ENCODE measurements at regions not wholly inside any gene's neighbourhood (a gene's known extent, or its start where the extent isn't known, plus 50 kb on each side); places are given as distances from the start of the nearest gene placed in this dataset.
A peak's percentile ranks its signal among the peaks of the same experiment; 100 is the strongest.

DNA sequence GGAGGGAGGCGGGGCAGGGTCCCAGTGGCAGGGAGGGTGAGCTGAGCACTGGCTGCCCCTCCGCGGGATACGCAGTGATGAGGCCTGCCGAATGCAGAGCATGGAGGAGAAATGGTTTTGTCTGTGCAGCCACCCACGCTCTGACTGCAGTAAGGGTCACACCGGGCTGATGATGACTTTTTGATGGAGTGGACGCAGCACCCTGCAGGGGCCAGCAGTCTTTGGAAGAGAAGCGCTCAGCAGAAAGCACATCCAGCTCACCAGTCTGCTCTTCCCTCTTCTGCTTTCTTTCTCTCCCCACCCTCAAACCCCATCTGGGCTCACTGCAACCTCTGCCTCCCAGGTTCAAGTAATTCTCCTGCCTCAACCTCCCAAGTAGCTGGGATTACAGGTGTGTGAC lies 61.9 kb upstream of the ATP1A1 start:
- DNase-seq (ENCODE audit: insufficient read length, low spot score, missing footprints) = peak; percentile 66
- H2AFZ ChIP-seq (ENCODE audit: low read length) = no peak overlapping the region
- no peak overlapping the region for H3K27ac ChIP-seq (ENCODE audit: low read depth, low read length)
- H4K20me1 ChIP-seq (ENCODE audit: insufficient read depth, low read length) = no peaks in the 10 kb centered on the region
- TF ChIP-seq, protein P1, sequence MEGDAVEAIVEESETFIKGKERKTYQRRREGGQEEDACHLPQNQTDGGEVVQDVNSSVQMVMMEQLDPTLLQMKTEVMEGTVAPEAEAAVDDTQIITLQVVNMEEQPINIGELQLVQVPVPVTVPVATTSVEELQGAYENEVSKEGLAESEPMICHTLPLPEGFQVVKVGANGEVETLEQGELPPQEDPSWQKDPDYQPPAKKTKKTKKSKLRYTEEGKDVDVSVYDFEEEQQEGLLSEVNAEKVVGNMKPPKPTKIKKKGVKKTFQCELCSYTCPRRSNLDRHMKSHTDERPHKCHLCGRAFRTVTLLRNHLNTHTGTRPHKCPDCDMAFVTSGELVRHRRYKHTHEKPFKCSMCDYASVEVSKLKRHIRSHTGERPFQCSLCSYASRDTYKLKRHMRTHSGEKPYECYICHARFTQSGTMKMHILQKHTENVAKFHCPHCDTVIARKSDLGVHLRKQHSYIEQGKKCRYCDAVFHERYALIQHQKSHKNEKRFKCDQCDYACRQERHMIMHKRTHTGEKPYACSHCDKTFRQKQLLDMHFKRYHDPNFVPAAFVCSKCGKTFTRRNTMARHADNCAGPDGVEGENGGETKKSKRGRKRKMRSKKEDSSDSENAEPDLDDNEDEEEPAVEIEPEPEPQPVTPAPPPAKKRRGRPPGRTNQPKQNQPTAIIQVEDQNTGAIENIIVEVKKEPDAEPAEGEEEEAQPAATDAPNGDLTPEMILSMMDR (IDR thresholded peaks at IDR 0.05; ENCODE audit: extremely low read depth, low read depth, low read length) = no peak
- H3K4me2 ChIP-seq (ENCODE audit: insufficient read depth, low read length) = no peak overlapping the region
- H3K9me3 ChIP-seq (ENCODE audit: low read depth, low read length) = no peaks in the 10 kb centered on the region
- H3K79me2 ChIP-seq (ENCODE audit: insufficient read depth, low read length) = no peaks in the 10 kb centered on the region
- H3K27me3 ChIP-seq (ENCODE audit: insufficient read depth, low read length) = no peaks in the 10 kb centered on the region
- no peaks in the 10 kb centered on the region for H3K36me3 ChIP-seq (ENCODE audit: insufficient read depth, low read length)
- no peaks in the 10 kb centered on the region for H3K4me1 ChIP-seq (ENCODE audit: insufficient read depth, low read length)
- H3K4me3 ChIP-seq (ENCODE audit: insufficient read depth, low read length) = no peak overlapping the region

DNA sequence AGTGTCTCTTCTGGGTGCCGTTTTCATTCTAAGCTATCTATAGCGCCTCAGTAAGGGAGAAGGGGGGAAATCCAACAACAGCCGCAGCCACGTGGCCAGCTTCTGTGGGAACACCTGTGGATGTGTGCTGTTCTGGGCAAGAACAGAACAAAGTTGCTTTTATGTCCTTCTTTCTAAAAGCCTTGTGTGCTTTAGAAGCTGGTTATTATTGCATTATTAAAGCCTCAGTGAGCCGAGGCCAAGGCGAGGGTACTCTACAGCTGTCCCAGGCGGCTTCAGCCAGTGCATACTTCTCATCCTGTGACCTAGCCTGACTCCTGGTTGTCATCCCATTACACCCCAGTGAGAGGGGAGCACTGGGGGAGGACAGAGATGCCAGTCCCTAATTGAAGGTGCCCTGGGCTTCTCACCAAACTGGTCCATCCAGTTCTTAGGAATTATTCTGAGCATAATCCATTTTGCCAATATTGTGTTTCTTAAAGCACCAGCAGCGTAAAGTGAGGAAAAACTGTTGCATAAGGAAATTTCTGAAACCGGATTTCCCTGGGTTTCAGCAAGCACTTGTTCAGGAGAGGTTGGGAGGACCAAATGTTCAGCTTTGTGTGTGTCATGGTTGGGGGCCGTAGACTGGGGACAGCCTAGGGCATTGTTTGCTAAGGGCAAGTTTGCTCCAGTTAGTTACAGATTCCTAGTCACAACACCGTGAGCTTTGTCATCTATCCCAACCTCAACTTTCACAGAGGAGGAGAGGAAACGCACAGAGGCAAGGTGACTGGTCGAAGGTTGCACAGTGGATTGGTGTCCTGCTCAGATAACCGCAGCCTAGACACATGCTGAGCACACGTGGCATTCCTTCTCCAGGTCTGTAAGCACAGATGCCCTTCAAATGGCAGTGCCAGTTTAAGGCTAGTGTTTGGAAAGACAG lies 61.0 kb upstream of the ATP1A1 start:
- Histone ChIP-seq H3K4me2 (ENCODE audit: insufficient read depth, low read length) (no peak overlapping the region), H3K9me3 (ENCODE audit: low read depth, low read length) (no peaks in the 10 kb centered on the region), H3K27ac (ENCODE audit: low read depth, low read length) (no peak overlapping the region), H2AFZ (ENCODE audit: low read length) (no peak overlapping the region), H3K79me2 (ENCODE audit: insufficient read depth, low read length) (no peaks in the 10 kb centered on the region), H3K4me3 (ENCODE audit: insufficient read depth, low read length) (no peak overlapping the region), H3K4me1 (ENCODE audit: insufficient read depth, low read length) (no peaks in the 10 kb centered on the region), H4K20me1 (ENCODE audit: insufficient read depth, low read length) (no peaks in the 10 kb centered on the region), H3K36me3 (ENCODE audit: insufficient read depth, low read length) (no peaks in the 10 kb centered on the region), H3K27me3 (ENCODE audit: insufficient read depth, low read length) (no peaks in the 10 kb centered on the region)
- TF ChIP-seq, protein P1 (IDR thresholded peaks at IDR 0.05; ENCODE audit: extremely low read depth, low read depth, low read length) = no peak
- DNase-seq (ENCODE audit: insufficient read length, low spot score, missing footprints) = no peak

DNA sequence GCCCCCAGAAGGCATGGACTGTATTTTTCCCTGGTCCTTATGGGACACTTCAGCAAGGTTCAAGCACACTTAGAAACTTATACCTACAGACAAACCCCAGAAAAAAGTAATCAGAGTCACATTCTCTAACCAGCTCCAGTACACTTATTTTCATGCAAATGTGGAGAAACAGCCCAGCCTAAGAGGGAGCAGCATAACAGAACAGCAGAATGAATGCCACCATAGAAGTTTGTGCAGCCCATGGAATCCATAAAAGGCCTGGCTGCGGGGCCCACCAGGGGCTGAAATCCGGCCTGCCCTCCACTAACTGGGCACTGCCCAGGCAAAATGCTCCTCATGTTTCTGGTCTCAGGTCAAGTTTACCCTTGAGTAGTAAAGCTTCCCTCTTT lies 60.4 kb upstream of the ATP1A1 start:
- no peaks in the 10 kb centered on the region for H3K79me2 ChIP-seq (ENCODE audit: insufficient read depth, low read length)
- TF ChIP-seq, protein P1 (IDR thresholded peaks at IDR 0.05; ENCODE audit: extremely low read depth, low read depth, low read length) = no peak

DNA sequence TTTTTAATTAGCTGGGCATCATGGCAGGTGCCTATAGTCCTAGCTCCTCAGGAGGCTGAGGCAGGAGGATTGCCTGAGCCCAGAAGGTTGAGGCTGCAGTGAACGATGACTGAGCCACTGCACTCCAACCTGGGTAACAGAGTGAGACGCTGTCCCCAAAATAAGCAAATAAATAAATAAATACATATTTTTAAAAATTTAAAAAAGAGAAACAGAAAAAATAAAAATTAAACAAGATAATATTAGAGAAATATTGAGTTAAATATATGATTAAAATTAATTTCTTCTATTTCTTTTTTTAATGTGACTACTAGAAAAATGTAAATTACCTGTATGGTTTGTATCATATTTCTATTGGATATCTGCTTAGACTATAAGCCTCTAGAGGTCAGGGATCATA lies 59.3 kb upstream of the ATP1A1 start:
- H3K36me3 ChIP-seq (ENCODE audit: insufficient read depth, low read length) = no peaks in the 10 kb centered on the region
- H3K27me3 ChIP-seq (ENCODE audit: insufficient read depth, low read length) = no peaks in the 10 kb centered on the region
- no peak overlapping the region for H3K27ac ChIP-seq (ENCODE audit: low read depth, low read length)
- DNase-seq (ENCODE audit: insufficient read length, low spot score, missing footprints) = no peak
- H2AFZ ChIP-seq (ENCODE audit: low read length) = no peak overlapping the region
- no peak overlapping the region for H3K4me3 ChIP-seq (ENCODE audit: insufficient read depth, low read length)
- no peaks in the 10 kb centered on the region for H3K4me1 ChIP-seq (ENCODE audit: insufficient read depth, low read length)
- no peaks in the 10 kb centered on the region for H4K20me1 ChIP-seq (ENCODE audit: insufficient read depth, low read length)
- no peak overlapping the region for H3K4me2 ChIP-seq (ENCODE audit: insufficient read depth, low read length)
- TF ChIP-seq, protein P1 (IDR thresholded peaks at IDR 0.05; ENCODE audit: extremely low read depth, low read depth, low read length) = no peak
- no peaks in the 10 kb centered on the region for H3K9me3 ChIP-seq (ENCODE audit: low read depth, low read length)
- no peaks in the 10 kb centered on the region for H3K79me2 ChIP-seq (ENCODE audit: insufficient read depth, low read length)

More for the DNA sequence above, 60.4 kb upstream of the ATP1A1 start:
- Histone ChIP-seq H3K9me3 (ENCODE audit: low read depth, low read length) (no peaks in the 10 kb centered on the region), H2AFZ (ENCODE audit: low read length) (no peak overlapping the region), H3K4me2 (ENCODE audit: insufficient read depth, low read length) (no peak overlapping the region), H3K4me1 (ENCODE audit: insufficient read depth, low read length) (no peaks in the 10 kb centered on the region), H3K4me3 (ENCODE audit: insufficient read depth, low read length) (no peak overlapping the region), H3K36me3 (ENCODE audit: insufficient read depth, low read length) (no peaks in the 10 kb centered on the region), H4K20me1 (ENCODE audit: insufficient read depth, low read length) (no peaks in the 10 kb centered on the region), H3K27me3 (ENCODE audit: insufficient read depth, low read length) (no peaks in the 10 kb centered on the region), H3K27ac (ENCODE audit: low read depth, low read length) (no peak overlapping the region)
- no peak for DNase-seq (ENCODE audit: insufficient read length, low spot score, missing footprints)
